ENCODE measurements at regions not wholly inside any gene's neighbourhood (a gene's known extent, or its start where the extent isn't known, plus 50 kb on each side); places are given as distances from the start of the nearest gene placed in this dataset.

- TF ChIP-seq POLR2AphosphoS5 (IDR thresholded peaks at IDR 0.05; ENCODE audit: low read depth, low read length) = no peak
- no peak for TF ChIP-seq EP300 (IDR thresholded peaks at IDR 0.05; ENCODE audit: borderline replicate concordance in 1 of 2, low read depth in 1 of 2, low read length in 1 of 2)
- no peak for TF ChIP-seq CTCF (IDR thresholded peaks at IDR 0.05)
- TF ChIP-seq SMC3 (IDR thresholded peaks at IDR 0.05; ENCODE audit: low read depth, low read length) = no peak
- TF ChIP-seq SIN3A (IDR thresholded peaks at IDR 0.05; ENCODE audit: borderline replicate concordance, low read depth, low read length) = no peak
- TF ChIP-seq ZBTB33 (IDR thresholded peaks at IDR 0.05; ENCODE audit: borderline replicate concordance, low read depth) = no peak
- TF ChIP-seq GABPA (IDR thresholded peaks at IDR 0.05; ENCODE audit: low read depth) = no peak
- no peak for TF ChIP-seq RAD21 (IDR thresholded peaks at IDR 0.05; ENCODE audit: low read length)
- TF ChIP-seq TAF1 (IDR thresholded peaks at IDR 0.05; ENCODE audit: borderline replicate concordance, low read depth, low read length) = no peak
- TF ChIP-seq FOXM1 (IDR thresholded peaks at IDR 0.05; ENCODE audit: low read depth) = no peak
- TF ChIP-seq MAX (IDR thresholded peaks at IDR 0.05; ENCODE audit: low read depth) = no peak
- TF ChIP-seq REST (IDR thresholded peaks at IDR 0.05; ENCODE audit: low read depth, low read length) = no peak
- TF ChIP-seq RCOR1 (IDR thresholded peaks at IDR 0.05; ENCODE audit: low read length) = no peak
- no peak for TF ChIP-seq IRF3 (IDR thresholded peaks at IDR 0.05; ENCODE audit: low read depth, low read length)
Observed at GRCh38 chr13:22874839-22875238, 305.9 kb upstream of the SGCG start.

Data from SK-N-SH (cell line).